GM18867 (cell line): ENCODE measurements at regions not wholly inside any gene's neighbourhood (a gene's known extent, or its start where the extent isn't known, plus 50 kb on each side); places are given as distances from the start of the nearest gene placed in this dataset.
"Not testable (repeated sequence)": the region's sequence is repeated elsewhere in the genome, so short reads cannot be mapped to it uniquely, and the experiment has no call there.

Experiments used
- ATAC-seq: cut with Tn5 transposase; IDR thresholded peaks from one replicate; pipeline ENCODE4 v1.9.1; 2021; ENCODE audit warnings: mild to moderate bottlenecking, moderate library complexity; ENCODE audit not compliant: unreplicated experiment

GRCh38 chr3:167106456-167106855 is 273.6 kb downstream of the ZBBX start:
- no peak for ATAC-seq

GRCh38 chr3:167102071-167102470 is 278.0 kb downstream of the ZBBX start:
- ATAC-seq, result no peak

- ATAC-seq, result no peak
Observed at GRCh38 chr3:167100651-167101050, 279.4 kb downstream of the ZBBX start.

- no peak for ATAC-seq
Observed at GRCh38 chr3:167100200-167100599, 279.9 kb downstream of the ZBBX start.

GRCh38 chr3:167095976-167096375 is 284.1 kb downstream of the ZBBX start:
- ATAC-seq, result no peak

- ATAC-seq, result no peak
Observed at GRCh38 chr3:167094632-167095031, 285.5 kb downstream of the ZBBX start.

GRCh38 chr3:167091226-167091625 is 288.9 kb downstream of the ZBBX start:
- ATAC-seq, result no peak

- no peak for ATAC-seq
Observed at GRCh38 chr3:167084545-167084944, 295.6 kb downstream of the ZBBX start.

GRCh38 chr3:167078070-167078622 is 302.0 kb downstream of the ZBBX start:
- peak; percentile 53 for ATAC-seq

GRCh38 chr3:167067787-167068161 is 312.3 kb downstream of the ZBBX start:
- ATAC-seq, result no peak

- peak; percentile 67 for ATAC-seq
Observed at GRCh38 chr3:167066977-167067786, 312.9 kb downstream of the ZBBX start.

GRCh38 chr3:167057581-167057980 is 322.5 kb downstream of the ZBBX start:
- ATAC-seq, result no peak

- ATAC-seq, result no peak
Observed at GRCh38 chr3:167054926-167055325, 325.2 kb downstream of the ZBBX start.

- no peak for ATAC-seq
Observed at GRCh38 chr3:167051421-167051820, 328.7 kb downstream of the ZBBX start.

- no peak for ATAC-seq
Observed at GRCh38 chr3:167033866-167034265, 346.2 kb downstream of the ZBBX start.

GRCh38 chr3:167032267-167032876 is 347.7 kb downstream of the ZBBX start:
- no peak for ATAC-seq

GRCh38 chr3:167031364-167032049 is 348.6 kb downstream of the ZBBX start:
- ATAC-seq, result no peak

- ATAC-seq, result no peak
Observed at GRCh38 chr3:167030082-167030725, 349.9 kb downstream of the ZBBX start.

- ATAC-seq, result not testable (repeated sequence)
Observed at GRCh38 chr3:167019503-167019902, 360.6 kb downstream of the ZBBX start.

GRCh38 chr3:167018591-167019111 is 361.4 kb downstream of the ZBBX start:
- ATAC-seq, result not testable (repeated sequence)

GRCh38 chr3:167012691-167013090 is 367.4 kb downstream of the ZBBX start:
- no peak for ATAC-seq
